ENCODE measurements at regions not wholly inside any gene's neighbourhood (a gene's known extent, or its start where the extent isn't known, plus 50 kb on each side); places are given as distances from the start of the nearest gene placed in this dataset.

DNA sequence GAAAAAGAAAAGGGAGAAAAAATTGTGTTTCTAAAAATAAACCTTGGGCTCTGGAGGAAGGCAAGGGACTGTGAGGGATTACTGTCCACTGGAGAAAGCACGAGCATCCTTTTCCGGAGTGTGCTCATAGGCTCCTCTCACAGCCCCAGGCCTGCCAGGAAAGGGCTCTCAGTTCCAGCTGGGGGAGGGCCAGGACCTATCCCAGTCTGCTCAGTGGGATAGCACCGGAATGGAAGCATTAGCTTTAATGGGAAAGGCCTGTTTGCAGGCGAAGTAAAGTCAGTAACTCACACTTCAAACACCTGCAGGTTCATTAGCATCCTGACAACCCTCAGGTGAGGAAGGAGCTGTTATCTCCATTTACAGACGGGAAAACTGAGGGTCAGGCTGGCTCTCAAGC is 113.9 kb upstream of the USP24 start:
- no peak overlapping the region for H3K4me3 ChIP-seq (ENCODE audit: low read depth, low read length)
- H3K4me1 ChIP-seq: no peaks in the 10 kb centered on the region
- H3K9me3 ChIP-seq: no peaks in the 10 kb centered on the region
- DNase-seq: no peak
- H3K36me3 ChIP-seq: no peaks in the 10 kb centered on the region
- TF ChIP-seq, protein P1, sequence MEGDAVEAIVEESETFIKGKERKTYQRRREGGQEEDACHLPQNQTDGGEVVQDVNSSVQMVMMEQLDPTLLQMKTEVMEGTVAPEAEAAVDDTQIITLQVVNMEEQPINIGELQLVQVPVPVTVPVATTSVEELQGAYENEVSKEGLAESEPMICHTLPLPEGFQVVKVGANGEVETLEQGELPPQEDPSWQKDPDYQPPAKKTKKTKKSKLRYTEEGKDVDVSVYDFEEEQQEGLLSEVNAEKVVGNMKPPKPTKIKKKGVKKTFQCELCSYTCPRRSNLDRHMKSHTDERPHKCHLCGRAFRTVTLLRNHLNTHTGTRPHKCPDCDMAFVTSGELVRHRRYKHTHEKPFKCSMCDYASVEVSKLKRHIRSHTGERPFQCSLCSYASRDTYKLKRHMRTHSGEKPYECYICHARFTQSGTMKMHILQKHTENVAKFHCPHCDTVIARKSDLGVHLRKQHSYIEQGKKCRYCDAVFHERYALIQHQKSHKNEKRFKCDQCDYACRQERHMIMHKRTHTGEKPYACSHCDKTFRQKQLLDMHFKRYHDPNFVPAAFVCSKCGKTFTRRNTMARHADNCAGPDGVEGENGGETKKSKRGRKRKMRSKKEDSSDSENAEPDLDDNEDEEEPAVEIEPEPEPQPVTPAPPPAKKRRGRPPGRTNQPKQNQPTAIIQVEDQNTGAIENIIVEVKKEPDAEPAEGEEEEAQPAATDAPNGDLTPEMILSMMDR (IDR thresholded peaks at IDR 0.05; ENCODE audit: low read depth, low read length): no peak
- no peaks in the 10 kb centered on the region for H3K27me3 ChIP-seq

DNA sequence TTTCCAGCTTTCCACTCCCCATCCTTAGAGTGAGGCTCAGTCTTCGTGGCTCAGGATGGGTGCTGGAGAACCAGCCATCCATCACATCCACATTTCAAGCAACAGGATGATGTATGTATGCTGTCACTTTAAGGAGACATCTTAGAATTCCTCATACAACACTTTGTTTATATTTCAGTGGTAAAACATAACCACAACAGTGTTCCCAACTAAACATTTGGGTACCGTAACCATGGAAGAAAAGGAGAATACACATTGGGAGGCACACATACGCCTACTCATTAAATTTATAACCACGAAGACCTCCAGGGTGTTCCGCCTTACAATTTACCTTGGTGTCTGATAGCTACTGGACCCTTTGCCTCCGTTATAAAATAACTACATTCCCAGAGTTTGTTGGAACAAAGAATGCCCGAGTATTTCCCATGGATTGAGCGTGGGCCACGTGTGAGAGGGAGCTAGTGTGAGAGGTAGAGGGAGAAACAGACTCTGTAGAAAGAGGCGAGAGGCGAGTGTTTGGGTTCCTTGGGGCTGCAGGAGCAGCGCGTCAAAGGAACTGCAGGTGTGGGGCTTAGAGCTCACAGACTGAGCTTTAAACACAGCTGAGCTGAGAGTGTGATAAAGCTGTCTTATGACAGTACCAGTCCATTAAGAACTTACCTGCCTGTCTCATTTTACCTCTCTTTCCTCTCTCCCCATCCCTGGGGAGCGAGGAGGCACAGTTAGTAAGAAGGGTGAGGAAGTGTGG is 111.5 kb upstream of the USP24 start:
- Histone ChIP-seq H3K4me3 (ENCODE audit: low read depth, low read length) (no peak overlapping the region), H3K27me3 (no peaks in the 10 kb centered on the region), H3K9me3 (no peaks in the 10 kb centered on the region), H3K36me3 (no peaks in the 10 kb centered on the region), H3K4me1 (no peaks in the 10 kb centered on the region)
- TF ChIP-seq, protein P1 (IDR thresholded peaks at IDR 0.05; ENCODE audit: low read depth, low read length): no peak
- DNase-seq: no peak

DNA sequence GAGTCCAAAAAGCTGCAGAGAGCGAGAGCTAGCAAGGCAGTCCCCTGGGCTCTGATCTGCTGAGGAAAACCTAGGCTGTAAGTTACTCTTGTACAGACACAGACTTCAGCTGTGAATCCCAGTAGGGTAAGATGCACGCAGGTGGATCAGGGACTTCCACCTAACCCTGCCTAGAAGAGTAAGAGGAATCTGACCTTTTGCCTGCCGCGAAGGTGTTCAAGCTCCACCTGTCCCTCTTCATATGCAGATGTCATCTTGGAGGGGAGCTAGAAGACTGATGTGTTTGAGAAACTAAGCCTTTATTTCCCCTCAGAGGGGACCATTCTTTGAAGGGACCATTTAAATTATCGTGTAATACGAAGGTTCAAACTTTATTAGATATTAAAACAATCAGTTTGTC is 108.6 kb upstream of the USP24 start:
- no peaks in the 10 kb centered on the region for H3K4me1 ChIP-seq
- no peaks in the 10 kb centered on the region for H3K36me3 ChIP-seq
- H3K4me3 ChIP-seq (ENCODE audit: low read depth, low read length): no peak overlapping the region
- TF ChIP-seq, protein P1 (IDR thresholded peaks at IDR 0.05; ENCODE audit: low read depth, low read length): no peak
- H3K9me3 ChIP-seq: no peaks in the 10 kb centered on the region
- DNase-seq: no peak
- no peaks in the 10 kb centered on the region for H3K27me3 ChIP-seq

DNA sequence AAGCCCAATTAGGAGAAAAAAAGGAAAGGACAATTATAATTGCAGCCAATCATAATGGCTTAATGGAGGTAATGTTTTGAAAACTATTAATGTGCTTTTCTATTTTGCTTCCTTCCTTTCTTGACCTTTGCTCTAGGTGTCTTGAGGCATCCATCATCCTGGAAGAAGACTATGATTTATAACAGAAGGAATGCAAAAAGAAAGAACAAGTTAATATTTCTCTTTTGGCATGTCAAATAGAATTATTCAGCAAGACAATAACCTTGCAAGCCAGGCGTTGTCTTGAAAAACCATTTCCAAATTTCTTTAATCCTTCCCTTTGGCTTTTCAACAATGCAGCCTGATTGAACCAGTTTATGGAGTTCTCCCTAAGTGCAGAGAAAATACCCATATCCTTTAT is 107.7 kb upstream of the USP24 start:
- TF ChIP-seq, protein P1 (IDR thresholded peaks at IDR 0.05; ENCODE audit: low read depth, low read length): no peak
- Histone ChIP-seq H3K36me3 (no peaks in the 10 kb centered on the region), H3K9me3 (no peaks in the 10 kb centered on the region), H3K4me3 (ENCODE audit: low read depth, low read length) (no peak overlapping the region), H3K27me3 (no peaks in the 10 kb centered on the region), H3K4me1 (no peaks in the 10 kb centered on the region)
- no peak for DNase-seq

DNA sequence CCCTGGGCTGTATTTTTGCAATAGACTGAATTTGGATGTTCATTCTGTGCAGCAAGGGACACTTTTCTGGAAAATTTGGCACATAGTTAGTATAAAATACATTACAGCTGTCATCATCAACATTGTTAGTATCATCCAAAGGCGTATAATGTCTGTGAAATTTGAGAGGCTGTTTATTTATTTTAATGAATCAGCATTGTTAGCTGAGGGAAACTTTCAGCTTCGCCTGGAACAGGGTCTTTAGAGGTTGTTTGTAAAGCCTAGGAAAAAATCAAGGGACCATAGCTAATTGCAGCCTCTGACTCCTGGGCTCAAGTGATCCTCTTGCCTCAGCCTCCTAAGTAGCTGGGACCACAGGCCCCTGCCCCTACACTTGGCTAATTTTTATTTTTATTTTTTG is 106.8 kb upstream of the USP24 start:
- Histone ChIP-seq H3K27me3 (no peaks in the 10 kb centered on the region), H3K4me1 (no peaks in the 10 kb centered on the region), H3K9me3 (no peaks in the 10 kb centered on the region), H3K4me3 (ENCODE audit: low read depth, low read length) (no peak overlapping the region), H3K36me3 (no peaks in the 10 kb centered on the region)
- DNase-seq: no peak
- TF ChIP-seq, protein P1 (IDR thresholded peaks at IDR 0.05; ENCODE audit: low read depth, low read length): no peak

DNA sequence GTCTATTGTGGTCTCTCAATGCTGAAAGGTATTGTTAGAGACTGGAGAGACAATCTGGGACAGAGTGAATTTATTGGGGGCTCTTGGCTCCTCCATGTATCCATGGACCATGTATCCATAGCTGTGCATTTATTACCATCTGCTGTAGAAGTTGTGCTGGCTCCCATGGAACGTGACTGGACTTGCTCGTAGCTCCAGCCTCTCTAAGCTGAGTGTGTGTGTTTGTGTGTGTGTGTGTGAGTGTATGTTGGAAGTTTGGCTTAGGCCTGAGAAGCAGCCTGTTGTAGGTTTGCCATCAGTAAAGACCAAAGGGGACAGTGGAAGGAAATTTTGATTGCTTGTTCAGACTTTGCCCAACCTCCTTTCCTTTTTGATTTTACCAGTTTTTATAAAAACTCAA is 105.7 kb upstream of the USP24 start:
- TF ChIP-seq, protein P1 (IDR thresholded peaks at IDR 0.05; ENCODE audit: low read depth, low read length): no peak
- no peaks in the 10 kb centered on the region for H3K27me3 ChIP-seq
- H3K4me3 ChIP-seq (ENCODE audit: low read depth, low read length): no peak overlapping the region
- no peak for DNase-seq
- no peaks in the 10 kb centered on the region for H3K9me3 ChIP-seq
- H3K4me1 ChIP-seq: no peaks in the 10 kb centered on the region
- no peaks in the 10 kb centered on the region for H3K36me3 ChIP-seq
